ENCODE measurements at regions not wholly inside any gene's neighbourhood (a gene's known extent, or its start where the extent isn't known, plus 50 kb on each side); places are given as distances from the start of the nearest gene placed in this dataset.

DNA sequence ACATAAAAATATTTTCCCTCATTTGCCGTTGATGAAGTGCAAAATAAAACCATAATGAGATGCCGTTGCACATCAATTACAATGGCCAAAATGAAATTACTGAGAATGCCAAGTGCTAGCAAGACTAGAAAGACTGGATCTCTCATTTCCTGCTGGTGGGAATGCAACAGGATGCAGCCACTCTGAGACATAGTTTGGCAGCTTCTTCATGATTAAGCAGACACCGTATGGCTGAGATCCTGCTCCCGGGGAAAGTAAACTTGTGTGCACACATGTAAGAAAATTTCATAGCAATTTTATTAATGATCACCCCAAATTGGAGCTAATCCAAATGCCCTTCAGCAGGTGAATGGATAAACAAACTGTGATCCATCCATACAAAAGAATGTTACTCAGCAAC is 1013.2 kb downstream of the TBC1D22A start:
- no peak for TF ChIP-seq CTCF (IDR thresholded peaks at IDR 0.05; ENCODE audit: low read depth, low read length)
- Histone ChIP-seq H3K27me3 (no peaks in the 10 kb centered on the region), H3K36me3 (no peaks in the 10 kb centered on the region), H3K4me3 (no peak overlapping the region), H3K9me3 (ENCODE audit: low read depth) (no peaks in the 10 kb centered on the region), H3K4me1 (ENCODE audit: low read depth) (no peaks in the 10 kb centered on the region), H3K27ac (no peak overlapping the region)
- no peak for DNase-seq (ENCODE audit: low read depth in 1 of 2, low spot score in 1 of 2)

GRCh38 chr22:47775191-47775590 is 1012.7 kb downstream of the TBC1D22A start:
- Histone ChIP-seq H3K27me3 (no peaks in the 10 kb centered on the region), H3K36me3 (no peaks in the 10 kb centered on the region), H3K4me3 (no peak overlapping the region)

GRCh38 chr22:47773635-47774034 is 1011.2 kb downstream of the TBC1D22A start:
- TF ChIP-seq CTCF (IDR thresholded peaks at IDR 0.05; ENCODE audit: low read depth, low read length) = no peak
- Histone ChIP-seq H3K27ac (no peak overlapping the region), H3K9me3 (ENCODE audit: low read depth) (no peaks in the 10 kb centered on the region), H3K27me3 (no peaks in the 10 kb centered on the region), H3K4me1 (ENCODE audit: low read depth) (no peaks in the 10 kb centered on the region), H3K36me3 (no peaks in the 10 kb centered on the region), H3K4me3 (no peak overlapping the region)
- DNase-seq (ENCODE audit: low read depth in 1 of 2, low spot score in 1 of 2) = no peak

More at GRCh38 chr22:47775191-47775590, 1012.7 kb downstream of the TBC1D22A start:
- TF ChIP-seq CTCF (IDR thresholded peaks at IDR 0.05; ENCODE audit: low read depth, low read length) = no peak
- no peaks in the 10 kb centered on the region for H3K9me3 ChIP-seq (ENCODE audit: low read depth)
- no peak overlapping the region for H3K27ac ChIP-seq
- no peaks in the 10 kb centered on the region for H3K4me1 ChIP-seq (ENCODE audit: low read depth)
- no peak for DNase-seq (ENCODE audit: low read depth in 1 of 2, low spot score in 1 of 2)

GRCh38 chr22:47772864-47773263 is 1010.4 kb downstream of the TBC1D22A start:
- H3K27ac ChIP-seq = no peak overlapping the region
- no peaks in the 10 kb centered on the region for H3K27me3 ChIP-seq
- H3K36me3 ChIP-seq = no peaks in the 10 kb centered on the region
- no peaks in the 10 kb centered on the region for H3K9me3 ChIP-seq (ENCODE audit: low read depth)
- H3K4me3 ChIP-seq = no peak overlapping the region
- no peak for DNase-seq (ENCODE audit: low read depth in 1 of 2, low spot score in 1 of 2)
- TF ChIP-seq CTCF (IDR thresholded peaks at IDR 0.05; ENCODE audit: low read depth, low read length) = no peak
- H3K4me1 ChIP-seq (ENCODE audit: low read depth) = no peaks in the 10 kb centered on the region

DNA sequence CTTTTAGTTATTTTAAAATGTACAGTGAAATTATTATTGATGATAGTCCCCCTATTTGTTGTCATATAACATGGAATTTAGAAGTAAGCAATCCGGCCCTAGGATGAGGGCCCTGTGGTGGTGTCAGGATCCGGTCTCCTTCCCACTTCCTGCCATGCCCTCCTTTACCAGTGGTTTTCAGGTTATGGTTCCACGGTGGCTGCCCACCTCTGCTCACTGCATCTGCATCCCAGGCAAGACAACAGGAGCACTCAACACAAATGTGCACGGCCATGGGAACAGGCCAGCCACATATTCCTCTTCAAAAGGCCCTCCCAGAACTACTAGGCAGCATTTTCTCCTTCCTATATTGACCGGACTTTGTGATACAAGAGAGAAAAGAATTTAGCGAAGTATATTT is 1007.2 kb downstream of the TBC1D22A start:
- Histone ChIP-seq H3K36me3 (no peaks in the 10 kb centered on the region), H3K9me3 (ENCODE audit: low read depth) (peaks cover 2% of the 10 kb centered on the region), H3K4me1 (ENCODE audit: low read depth) (no peaks in the 10 kb centered on the region), H3K27me3 (no peaks in the 10 kb centered on the region), H3K4me3 (no peak overlapping the region), H3K27ac (no peak overlapping the region)
- TF ChIP-seq CTCF (IDR thresholded peaks at IDR 0.05; ENCODE audit: low read depth, low read length) = no peak
- no peak for DNase-seq (ENCODE audit: low read depth in 1 of 2, low spot score in 1 of 2)

- Histone ChIP-seq H3K27ac (no peak overlapping the region), H3K27me3 (no peaks in the 10 kb centered on the region), H3K4me1 (ENCODE audit: low read depth) (no peaks in the 10 kb centered on the region), H3K9me3 (ENCODE audit: low read depth) (peaks cover 2% of the 10 kb centered on the region), H3K36me3 (no peaks in the 10 kb centered on the region), H3K4me3 (no peak overlapping the region)
- DNase-seq (ENCODE audit: low read depth in 1 of 2, low spot score in 1 of 2) = no peak
- TF ChIP-seq CTCF (IDR thresholded peaks at IDR 0.05; ENCODE audit: low read depth, low read length) = no peak
Observed at GRCh38 chr22:47768027-47768426, 1005.6 kb downstream of the TBC1D22A start.
